Sigmoid colon (tissue), 6 donors: ENCODE measurements at regions not wholly inside any gene's neighbourhood (a gene's known extent, or its start where the extent isn't known, plus 50 kb on each side); places are given as distances from the start of the nearest gene placed in this dataset.

Experiments
- DNase-seq: peaks from one replicate; pipeline ENCODE4 v3.0.0-alpha.2; 2019
- H3K27ac ChIP-seq, 4 donors: fragments of 200-600 bp; sonication (generic); one replicate each; pipeline ENCODE4 v1.5.1; 2016 to 2019; ENCODE audit warnings: mild to moderate bottlenecking in 1 of 4
- H3K27me3 ChIP-seq, 3 donors: fragments of 200-600 bp; sonication (generic); one replicate each; pipeline ENCODE4 v1.5.1; 2019; ENCODE audit warnings: mild to moderate bottlenecking in 1 of 3
- H3K36me3 ChIP-seq, 4 donors: fragments of 200-600 bp; sonication (generic); one replicate each; pipeline ENCODE4 v1.5.1; 2016 to 2019
- H3K4me1 ChIP-seq, 4 donors: fragments of 200-600 bp; sonication (generic); one replicate each; pipeline ENCODE4 v1.5.1; 2017 to 2019
- H3K4me3 ChIP-seq, 4 donors: fragments of 200-600 bp; sonication (generic); one replicate each; pipeline ENCODE4 v1.5.1; 2017 to 2019; ENCODE audit warnings: mild to moderate bottlenecking in 2 of 4, moderate library complexity in 1 of 4
- H3K9me3 ChIP-seq, 4 donors: fragments of 200-600 bp in 3 of 4; sonication (generic) in 3 of 4; one replicate each; pipeline versions ENCODE4 v1.5.1 to v1.6.1; 2013 to 2019
- EP300 ChIP-seq, 4 donors: sonication (generic); formaldehyde crosslinking; IDR thresholded peaks; one replicate each; pipeline ENCODE4 v1.6.1; 2017; ENCODE audit warnings: antibody characterized with exemption in 4 of 4
- POLR2A ChIP-seq, 2 donors: fragments of 450-650 bp; IDR thresholded peaks; one replicate each; pipeline ENCODE4 v1.6.1; 2016; ENCODE audit warnings: antibody characterized with exemption in 2 of 2, mild to moderate bottlenecking in 2 of 2, moderate library complexity in 2 of 2
- POLR2AphosphoS5 ChIP-seq, 4 donors: sonication (generic); formaldehyde crosslinking; IDR thresholded peaks; one replicate each; pipeline ENCODE4 v1.6.1; 2017; ENCODE audit warnings: antibody characterized with exemption in 4 of 4
- WGBS, 2 donors: extraction: QIAGEN DNeasy Blood & Tissue Kit; methylation state at CpG; one replicate each; pipeline ENCODE4 v1.1.7; 2013; 5-methylcytosine and 5-hydroxymethylcytosine counted together
- intact Hi-C: fragments of 100-400 bp; cut with DNase I; formaldehyde crosslinking; loops from one replicate; pipeline ENCODE4 v1.15.1; 2023
- TF ChIP-seq, protein P1 (sequence below), 4 experiments: fragments of 450-650 bp in 3 of 4; fragments of 200-600 bp in 1 of 4; IDR thresholded peaks; one replicate each; pipeline ENCODE4 v1.5.1; 2016 to 2019; ENCODE audit warnings: antibody characterized with exemption in 4 of 4, mild to moderate bottlenecking in 3 of 4, moderate library complexity in 2 of 4
- donor health status: healthy with polysubstance abuse.
- donor health status: healthy.

DNA sequence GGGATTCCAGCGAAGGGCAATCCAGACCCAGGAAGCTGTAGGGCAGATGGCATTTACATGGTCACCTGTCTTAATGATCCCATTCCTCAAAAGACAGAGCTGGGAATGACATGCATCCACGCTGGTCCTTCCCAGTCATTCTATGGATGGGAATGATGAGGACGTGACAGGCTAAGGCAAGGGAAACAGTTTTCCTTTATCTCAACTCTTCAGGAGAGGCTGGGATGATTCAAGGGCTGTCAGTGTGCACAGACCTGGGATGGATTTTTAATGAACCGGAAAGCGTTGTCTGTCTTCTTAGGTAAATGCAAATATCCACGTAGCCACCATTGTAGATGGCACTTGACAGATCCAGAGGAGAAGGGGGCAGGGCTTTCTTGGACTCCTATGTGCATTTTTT, 483.2 kb upstream of the EEF2KMT start:
- no peak for DNase-seq

DNA sequence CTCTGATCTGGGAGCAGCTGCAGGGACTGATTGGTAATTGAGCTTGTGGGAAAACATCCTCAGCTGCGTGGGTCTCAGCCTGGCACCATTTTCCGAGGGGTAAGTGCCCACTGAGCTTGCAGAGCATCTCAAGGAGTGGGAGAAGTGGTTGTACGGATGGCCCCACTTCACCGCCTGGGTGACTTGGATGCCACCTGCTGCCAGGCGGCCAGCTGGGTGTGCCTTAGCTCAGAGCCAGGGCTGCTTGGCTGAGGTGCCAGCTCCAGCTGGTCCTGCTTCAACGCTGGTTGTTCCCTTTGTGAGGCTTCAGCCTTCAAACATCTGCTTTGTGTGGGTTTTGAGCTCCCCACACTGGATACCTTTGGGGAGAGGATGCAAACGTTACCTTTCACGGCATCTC, 482.7 kb upstream of the EEF2KMT start:
- Histone ChIP-seq H3K4me1 (no peaks in the 10 kb centered on the region), H3K9me3 (no peaks in the 10 kb centered on the region), H3K4me3 (no peak overlapping the region), H3K36me3 (no peaks in the 10 kb centered on the region), H3K27me3 (peaks cover 0 to 11% (median 0%) of the 10 kb centered on the region in 3 donors), H3K27ac (no peak overlapping the region)
- intact Hi-C loops = no loop called here
- no peak for TF ChIP-seq EP300 (IDR thresholded peaks at IDR 0.05)
- TF ChIP-seq, protein P1, sequence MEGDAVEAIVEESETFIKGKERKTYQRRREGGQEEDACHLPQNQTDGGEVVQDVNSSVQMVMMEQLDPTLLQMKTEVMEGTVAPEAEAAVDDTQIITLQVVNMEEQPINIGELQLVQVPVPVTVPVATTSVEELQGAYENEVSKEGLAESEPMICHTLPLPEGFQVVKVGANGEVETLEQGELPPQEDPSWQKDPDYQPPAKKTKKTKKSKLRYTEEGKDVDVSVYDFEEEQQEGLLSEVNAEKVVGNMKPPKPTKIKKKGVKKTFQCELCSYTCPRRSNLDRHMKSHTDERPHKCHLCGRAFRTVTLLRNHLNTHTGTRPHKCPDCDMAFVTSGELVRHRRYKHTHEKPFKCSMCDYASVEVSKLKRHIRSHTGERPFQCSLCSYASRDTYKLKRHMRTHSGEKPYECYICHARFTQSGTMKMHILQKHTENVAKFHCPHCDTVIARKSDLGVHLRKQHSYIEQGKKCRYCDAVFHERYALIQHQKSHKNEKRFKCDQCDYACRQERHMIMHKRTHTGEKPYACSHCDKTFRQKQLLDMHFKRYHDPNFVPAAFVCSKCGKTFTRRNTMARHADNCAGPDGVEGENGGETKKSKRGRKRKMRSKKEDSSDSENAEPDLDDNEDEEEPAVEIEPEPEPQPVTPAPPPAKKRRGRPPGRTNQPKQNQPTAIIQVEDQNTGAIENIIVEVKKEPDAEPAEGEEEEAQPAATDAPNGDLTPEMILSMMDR (IDR thresholded peaks at IDR 0.05) = no peak
- TF ChIP-seq POLR2A (IDR thresholded peaks at IDR 0.05) = no peak
- no peak for TF ChIP-seq POLR2AphosphoS5 (IDR thresholded peaks at IDR 0.05)
- WGBS, 2 donors = 74 to 85% methylated on average over 8 of the region's 8 CpGs
- no peak for DNase-seq

More for the DNA sequence above, 483.2 kb upstream of the EEF2KMT start:
- no peaks in the 10 kb centered on the region for H3K9me3 ChIP-seq
- WGBS, 2 donors = 85 to 94% methylated on average over 6 of the region's 6 CpGs
- TF ChIP-seq, protein P1 (IDR thresholded peaks at IDR 0.05) = no peak
- no peaks in the 10 kb centered on the region for H3K36me3 ChIP-seq
- no peaks in the 10 kb centered on the region for H3K4me1 ChIP-seq
- peaks cover 0 to 11% (median 0%) of the 10 kb centered on the region in 3 donors for H3K27me3 ChIP-seq
- no peak overlapping the region for H3K4me3 ChIP-seq
- H3K27ac ChIP-seq = no peak overlapping the region
- intact Hi-C loops = no loop called here

DNA sequence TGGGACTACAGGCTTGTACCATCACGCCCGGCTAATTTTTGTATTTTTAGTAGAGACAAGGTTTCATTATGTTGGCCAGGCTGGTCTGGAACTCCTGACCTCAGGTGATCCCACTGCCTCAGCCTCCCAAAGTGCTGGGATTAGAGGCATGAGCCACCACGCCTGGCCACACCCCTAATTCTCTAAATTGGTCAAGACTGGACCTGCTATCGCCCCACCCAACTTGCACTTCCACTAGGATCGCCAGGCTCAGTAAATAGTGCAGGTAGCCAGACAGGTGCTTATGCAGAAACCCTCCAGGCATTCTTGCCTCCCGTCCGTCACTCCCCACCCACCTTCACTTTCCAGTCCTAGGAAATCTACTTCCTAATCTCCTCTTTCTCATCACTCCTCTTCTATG, 481.4 kb upstream of the EEF2KMT start:
- Histone ChIP-seq H3K27ac (no peak overlapping the region), H3K36me3 (no peaks in the 10 kb centered on the region), H3K27me3 (peaks cover 0 to 11% (median 0%) of the 10 kb centered on the region in 3 donors), H3K9me3 (no peaks in the 10 kb centered on the region), H3K4me3 (no peak overlapping the region), H3K4me1 (no peaks in the 10 kb centered on the region)
- intact Hi-C loops = no loop called here
- WGBS, 2 donors = 71 to 82% methylated on average over 7 of the region's 7 CpGs
- DNase-seq = no peak
- TF ChIP-seq POLR2A (IDR thresholded peaks at IDR 0.05) (no peak), POLR2AphosphoS5 (IDR thresholded peaks at IDR 0.05) (no peak), EP300 (IDR thresholded peaks at IDR 0.05) (no peak)
- TF ChIP-seq, protein P1 (IDR thresholded peaks at IDR 0.05) = no peak

DNA sequence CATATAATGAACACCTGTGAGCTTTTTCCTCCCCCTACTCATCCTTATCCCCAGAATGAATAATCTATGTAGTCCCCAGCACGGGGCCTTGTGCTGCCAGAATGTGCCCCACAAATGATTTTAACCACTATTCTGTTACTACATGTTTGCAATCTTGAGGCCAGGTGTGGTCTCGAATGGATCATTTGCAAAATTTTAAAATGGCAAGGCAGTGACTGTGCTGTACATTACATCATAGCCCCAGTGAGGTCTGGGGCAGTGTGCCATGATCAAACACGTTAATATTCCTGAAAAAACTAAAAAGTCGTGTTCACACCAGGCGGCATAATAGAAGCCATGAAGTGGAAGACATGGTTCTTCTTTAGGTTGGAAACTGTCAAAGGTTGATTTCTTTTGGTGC, 479.9 kb upstream of the EEF2KMT start:
- TF ChIP-seq POLR2A (IDR thresholded peaks at IDR 0.05) (no peak), EP300 (IDR thresholded peaks at IDR 0.05) (no peak), POLR2AphosphoS5 (IDR thresholded peaks at IDR 0.05) (no peak)
- TF ChIP-seq, protein P1 (IDR thresholded peaks at IDR 0.05) = no peak
- no peaks in the 10 kb centered on the region for H3K9me3 ChIP-seq
- no peaks in the 10 kb centered on the region for H3K4me1 ChIP-seq
- DNase-seq = no peak
- WGBS, 2 donors = 87 to 90% methylated on average over 5 of the region's 5 CpGs
- no peak overlapping the region for H3K27ac ChIP-seq
- H3K4me3 ChIP-seq = no peak overlapping the region
- no peaks in the 10 kb centered on the region for H3K36me3 ChIP-seq
- intact Hi-C loops = no loop called here
- peaks cover 0 to 11% (median 0%) of the 10 kb centered on the region in 3 donors for H3K27me3 ChIP-seq

DNA sequence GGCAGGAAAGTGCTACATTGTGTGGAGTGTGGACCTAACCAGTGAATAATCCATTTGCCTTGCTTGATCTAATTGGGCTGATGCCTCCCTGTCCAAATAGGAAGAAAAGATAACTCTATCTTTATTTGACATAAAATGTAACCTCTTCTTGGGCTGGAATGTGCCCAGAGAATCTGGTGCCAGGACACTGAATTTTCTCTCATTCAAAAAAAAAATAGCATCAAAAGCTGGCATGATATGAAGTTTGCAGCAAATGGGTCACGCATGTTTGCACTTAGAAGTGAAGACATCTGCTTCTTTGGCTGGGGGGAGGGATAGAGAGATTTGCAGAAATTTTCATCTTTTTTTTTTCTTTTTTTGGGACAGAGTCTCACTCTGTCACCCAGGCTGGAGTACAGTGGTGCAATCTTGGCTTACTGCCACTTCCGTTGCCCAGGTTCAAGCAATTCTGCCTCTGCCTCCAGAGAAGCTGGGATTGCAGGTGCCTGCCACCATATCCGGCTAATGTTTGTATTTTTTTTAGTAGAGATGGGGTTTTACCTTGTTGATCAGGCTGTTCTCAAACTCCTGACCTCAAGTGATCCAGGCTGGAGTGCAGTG, 478.2 kb upstream of the EEF2KMT start:
- Histone ChIP-seq H3K36me3 (no peaks in the 10 kb centered on the region), H3K4me1 (no peaks in the 10 kb centered on the region), H3K27ac (no peak overlapping the region), H3K9me3 (no peaks in the 10 kb centered on the region), H3K4me3 (no peak overlapping the region), H3K27me3 (peaks cover 0 to 7% (median 0%) of the 10 kb centered on the region in 3 donors)
- TF ChIP-seq, protein P1 (IDR thresholded peaks at IDR 0.05) = no peak
- no peak for TF ChIP-seq POLR2A (IDR thresholded peaks at IDR 0.05)
- TF ChIP-seq POLR2AphosphoS5 (IDR thresholded peaks at IDR 0.05) = no peak
- TF ChIP-seq EP300 (IDR thresholded peaks at IDR 0.05) = no peak
- 57 to 84% methylated on average over 3 of the region's 3 CpGs for WGBS, 2 donors
- intact Hi-C loops = no loop called here
- DNase-seq = no peak
